Nephron progenitor cell (in vitro differentiated cells): ENCODE measurements at regions not wholly inside any gene's neighbourhood (a gene's known extent, or its start where the extent isn't known, plus 50 kb on each side); places are given as distances from the start of the nearest gene placed in this dataset.

ENCODE experiments used
- DNase-seq: peaks from one replicate; pipeline ENCODE4 v3.0.0; 2021
- H3K27ac Mint-ChIP-seq: 2 replicates; pipeline ENCODE4 v1.8.0; 2021; ENCODE audit warnings: mild to moderate bottlenecking, moderate library complexity, mixed read lengths
- H3K27me3 Mint-ChIP-seq: 2 replicates; pipeline ENCODE4 v1.8.0; 2021; ENCODE audit warnings: mild to moderate bottlenecking, low read depth, mixed read lengths; ENCODE audit not compliant: poor library complexity
- H3K36me3 Mint-ChIP-seq: 2 replicates; pipeline ENCODE4 v1.8.0; 2021; ENCODE audit warnings: low read depth, mixed read lengths
- H3K4me1 Mint-ChIP-seq: 2 replicates; pipeline ENCODE4 v1.8.0; 2021; ENCODE audit warnings: mixed read lengths
- H3K4me3 Mint-ChIP-seq: 2 replicates; pipeline ENCODE4 v1.8.0; 2021; ENCODE audit warnings: mild to moderate bottlenecking, moderate library complexity, mixed read lengths
- H3K9me3 Mint-ChIP-seq: 2 replicates; pipeline ENCODE4 v1.8.0; 2021; ENCODE audit warnings: mild to moderate bottlenecking, moderate library complexity, mixed read lengths
- CTCF ChIP-seq: fragments of 200-600 bp; sonication (generic); IDR thresholded peaks from 2 replicates; pipeline ENCODE4 v1.5.0; 2021; ENCODE audit warnings: antibody characterized with exemption

GRCh38 chr17:33769066-33769465 is 476.0 kb upstream of the ASIC2 start:
- no peak for TF ChIP-seq CTCF
- no peaks in the 10 kb centered on the region for H3K9me3 Mint-ChIP-seq
- peaks cover 17% of the 10 kb centered on the region for H3K27me3 Mint-ChIP-seq

GRCh38 chr17:33776304-33776703 is 478.8 kb upstream of the CCL2 start:
- Mint-ChIP-seq H3K4me3 (no peak overlapping the region), H3K27ac (no peak overlapping the region)
- no peak for DNase-seq

More at GRCh38 chr17:33769066-33769465, 476.0 kb upstream of the ASIC2 start:
- no peak overlapping the region for H3K4me3 Mint-ChIP-seq
- H3K36me3 Mint-ChIP-seq: no peaks in the 10 kb centered on the region
- H3K4me1 Mint-ChIP-seq: no peaks in the 10 kb centered on the region
- no peak overlapping the region for H3K27ac Mint-ChIP-seq
- no peak for DNase-seq

DNA sequence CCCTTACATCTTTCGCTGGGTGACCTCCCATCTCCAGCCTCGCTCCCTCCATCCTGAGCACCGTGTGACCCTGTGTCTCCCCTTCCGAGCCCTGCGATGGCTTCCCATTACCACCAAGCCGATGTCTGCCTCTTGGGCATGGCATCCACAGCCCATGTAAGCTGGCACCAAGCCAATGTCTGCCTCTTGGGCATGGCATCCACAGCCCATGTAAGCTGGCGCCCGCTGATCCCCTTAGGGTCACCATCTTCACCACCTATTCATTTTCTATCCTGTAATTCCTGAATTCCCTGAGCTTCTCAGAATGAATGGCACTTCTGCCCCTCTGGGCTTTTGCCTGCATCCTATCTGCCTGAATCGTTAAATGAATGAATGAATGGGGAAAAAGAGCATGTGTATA is 478.2 kb upstream of the CCL2 start:
- H3K36me3 Mint-ChIP-seq: no peaks in the 10 kb centered on the region
- H3K27ac Mint-ChIP-seq: no peak overlapping the region
- no peaks in the 10 kb centered on the region for H3K4me1 Mint-ChIP-seq
- no peak overlapping the region for H3K4me3 Mint-ChIP-seq
- peaks cover 38% of the 10 kb centered on the region for H3K27me3 Mint-ChIP-seq
- no peaks in the 10 kb centered on the region for H3K9me3 Mint-ChIP-seq
- no peak for TF ChIP-seq CTCF
- no peak for DNase-seq

More at GRCh38 chr17:33776304-33776703, 478.8 kb upstream of the CCL2 start:
- no peaks in the 10 kb centered on the region for H3K36me3 Mint-ChIP-seq
- no peaks in the 10 kb centered on the region for H3K9me3 Mint-ChIP-seq
- TF ChIP-seq CTCF: no peak
- H3K27me3 Mint-ChIP-seq: peaks cover 37% of the 10 kb centered on the region
- no peaks in the 10 kb centered on the region for H3K4me1 Mint-ChIP-seq

- DNase-seq: no peak
- H3K4me1 Mint-ChIP-seq: no peaks in the 10 kb centered on the region
- peaks cover 38% of the 10 kb centered on the region for H3K27me3 Mint-ChIP-seq
- no peaks in the 10 kb centered on the region for H3K9me3 Mint-ChIP-seq
- no peak overlapping the region for H3K4me3 Mint-ChIP-seq
- no peak overlapping the region for H3K27ac Mint-ChIP-seq
- H3K36me3 Mint-ChIP-seq: no peaks in the 10 kb centered on the region
- TF ChIP-seq CTCF: no peak
Observed at GRCh38 chr17:33777674-33778073, 477.4 kb upstream of the CCL2 start.

DNA sequence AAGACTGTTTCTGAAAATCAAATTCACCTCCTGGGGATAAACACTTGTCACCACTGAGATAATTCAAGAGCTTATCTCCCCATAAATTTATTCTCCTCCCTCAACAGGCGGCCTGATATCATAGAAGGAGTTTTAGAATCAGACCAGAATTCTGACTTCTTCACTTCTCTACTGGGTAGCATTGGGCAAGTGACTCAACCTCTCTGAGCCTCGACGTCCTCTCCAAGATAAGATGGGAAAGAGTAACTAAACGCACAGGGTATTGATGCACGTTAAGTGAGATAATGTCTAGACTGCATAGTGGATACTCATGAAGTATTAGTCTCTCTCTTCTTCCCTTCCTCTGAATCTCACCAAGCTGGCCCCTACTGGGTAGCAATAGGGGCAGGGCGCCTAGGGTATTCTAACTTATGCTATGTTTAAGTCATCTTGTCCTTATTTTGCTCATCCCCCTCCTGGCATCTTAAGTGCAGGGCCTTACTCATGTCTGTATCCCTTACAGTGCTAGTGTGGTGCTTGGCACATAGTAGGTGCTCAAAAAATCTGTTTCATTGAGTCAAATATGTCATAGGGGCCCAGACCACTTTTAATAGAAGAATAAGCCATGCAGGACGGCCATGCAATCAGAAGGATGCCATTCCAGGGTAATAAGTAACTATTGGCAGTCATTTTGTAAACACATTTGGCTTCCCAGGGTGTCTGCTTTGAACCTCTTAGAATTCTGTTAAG is 476.4 kb upstream of the CCL2 start:
- Mint-ChIP-seq H3K36me3 (no peaks in the 10 kb centered on the region), H3K27me3 (peaks cover 32% of the 10 kb centered on the region), H3K27ac (no peak overlapping the region), H3K4me3 (no peak overlapping the region), H3K4me1 (no peaks in the 10 kb centered on the region), H3K9me3 (no peaks in the 10 kb centered on the region)
- DNase-seq: no peak
- no peak for TF ChIP-seq CTCF

- H3K27ac Mint-ChIP-seq: no peak overlapping the region
Observed at GRCh38 chr17:33779234-33779591, 475.9 kb upstream of the CCL2 start.

More at GRCh38 chr17:33779234-33779591, 475.9 kb upstream of the CCL2 start:
- DNase-seq: peak; percentile 68
- no peaks in the 10 kb centered on the region for H3K4me1 Mint-ChIP-seq
- no peaks in the 10 kb centered on the region for H3K36me3 Mint-ChIP-seq
- TF ChIP-seq CTCF: peak; percentile 96
- no peak overlapping the region for H3K4me3 Mint-ChIP-seq
- H3K27me3 Mint-ChIP-seq: peaks cover 32% of the 10 kb centered on the region
- no peaks in the 10 kb centered on the region for H3K9me3 Mint-ChIP-seq
